ENCODE measurements at regions not wholly inside any gene's neighbourhood (a gene's known extent, or its start where the extent isn't known, plus 50 kb on each side); places are given as distances from the start of the nearest gene placed in this dataset.

DNA sequence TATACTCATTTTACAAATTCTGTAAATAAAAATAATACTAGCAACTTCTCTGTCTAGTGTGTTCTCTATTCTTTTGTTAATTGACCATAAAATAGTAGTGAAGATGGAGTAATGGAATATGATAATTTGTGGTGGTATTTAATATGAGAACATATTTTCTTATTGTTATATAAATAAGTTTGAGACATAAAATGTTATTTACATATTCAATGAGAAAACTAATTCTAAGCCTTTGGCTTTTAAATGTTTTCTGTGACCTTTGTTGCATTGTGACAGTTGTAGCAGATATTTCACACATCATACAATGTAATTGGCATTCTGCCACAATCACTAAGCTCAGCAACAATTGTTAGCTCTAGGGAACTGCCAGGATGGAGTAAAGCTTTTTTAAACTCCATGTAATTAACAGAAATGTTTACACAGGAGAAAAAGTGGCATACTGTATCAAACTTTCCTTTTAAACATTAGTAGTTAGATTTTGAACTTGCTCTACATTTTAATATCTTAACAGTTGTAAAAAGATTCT lies 562.1 kb upstream of the PCDH9 start:
- DNase-seq: no peak
- Mint-ChIP-seq H3K27ac (no peak overlapping the region), H3K27me3 (no peaks in the 10 kb centered on the region), H3K4me3 (no peak overlapping the region), H3K36me3 (no peaks in the 10 kb centered on the region), H3K9me3 (no peaks in the 10 kb centered on the region), H3K4me1 (no peaks in the 10 kb centered on the region)

DNA sequence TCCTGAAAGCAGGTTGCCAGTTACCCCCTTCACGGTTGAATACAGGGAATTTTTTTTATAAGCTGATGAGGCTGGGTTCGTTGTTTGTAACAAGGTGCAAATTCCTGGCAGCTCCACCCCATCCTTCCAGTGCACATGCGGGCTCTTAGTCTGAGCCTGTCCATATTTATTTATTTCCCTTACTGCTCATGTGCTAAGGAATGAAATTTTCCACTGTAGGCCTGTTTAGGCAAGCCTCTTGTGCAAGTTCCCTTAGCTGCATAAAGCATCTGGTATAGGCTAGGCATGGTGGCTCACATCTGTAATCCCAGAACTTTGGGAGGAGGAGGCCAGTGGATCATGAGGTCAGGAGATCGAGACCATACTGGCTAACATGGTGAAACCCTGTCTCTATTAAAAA lies 560.9 kb upstream of the PCDH9 start:
- Mint-ChIP-seq H3K27me3 (no peaks in the 10 kb centered on the region), H3K9me3 (no peaks in the 10 kb centered on the region), H3K4me1 (no peaks in the 10 kb centered on the region), H3K4me3 (no peak overlapping the region), H3K36me3 (no peaks in the 10 kb centered on the region), H3K27ac (no peak overlapping the region)
- no peak for DNase-seq

DNA sequence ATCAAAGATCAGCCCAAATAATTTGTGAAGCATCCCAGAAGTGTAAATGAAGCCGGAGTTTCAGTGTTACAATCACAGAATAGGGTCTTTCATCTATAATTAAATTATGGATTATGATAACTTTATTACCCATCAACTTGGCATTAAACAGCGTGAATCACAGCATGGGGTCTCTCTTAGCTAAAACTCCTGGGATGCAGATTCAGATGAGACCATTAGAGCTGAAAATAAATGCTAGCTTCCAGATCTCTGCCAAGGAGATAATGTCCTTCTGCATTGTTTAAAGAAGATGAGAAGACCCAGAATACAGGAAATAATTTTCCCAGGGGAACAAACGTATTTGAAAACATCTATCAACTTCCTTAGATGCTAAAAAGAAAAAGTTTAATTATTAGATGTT lies 546.0 kb upstream of the PCDH9 start:
- Mint-ChIP-seq H3K27me3 (no peaks in the 10 kb centered on the region), H3K4me1 (no peaks in the 10 kb centered on the region), H3K36me3 (no peaks in the 10 kb centered on the region), H3K4me3 (no peak overlapping the region), H3K27ac (no peak overlapping the region), H3K9me3 (peaks cover 6% of the 10 kb centered on the region)
- DNase-seq: no peak

DNA sequence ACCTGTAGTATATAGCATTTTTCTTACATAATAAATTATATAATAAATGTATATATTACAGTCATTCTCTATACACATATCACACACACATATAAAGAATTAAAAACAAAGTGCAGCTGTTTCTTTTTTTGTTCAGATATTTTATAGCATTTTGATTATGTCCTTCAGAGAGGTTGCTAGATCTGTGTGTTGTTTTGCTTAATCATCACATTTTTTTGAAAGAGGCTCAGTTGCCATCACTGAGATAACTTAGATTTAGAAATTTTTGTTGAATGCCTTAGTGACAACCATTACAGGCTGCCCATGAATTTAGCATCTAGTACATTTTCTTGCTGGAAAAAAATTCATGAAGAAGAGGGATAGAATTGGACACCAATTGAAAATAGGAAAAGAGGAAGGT lies 545.2 kb upstream of the PCDH9 start:
- H3K36me3 Mint-ChIP-seq: no peaks in the 10 kb centered on the region
- H3K9me3 Mint-ChIP-seq: peaks cover 6% of the 10 kb centered on the region
- no peak overlapping the region for H3K4me3 Mint-ChIP-seq
- no peak overlapping the region for H3K27ac Mint-ChIP-seq
- no peaks in the 10 kb centered on the region for H3K27me3 Mint-ChIP-seq
- no peak for DNase-seq
- no peaks in the 10 kb centered on the region for H3K4me1 Mint-ChIP-seq

DNA sequence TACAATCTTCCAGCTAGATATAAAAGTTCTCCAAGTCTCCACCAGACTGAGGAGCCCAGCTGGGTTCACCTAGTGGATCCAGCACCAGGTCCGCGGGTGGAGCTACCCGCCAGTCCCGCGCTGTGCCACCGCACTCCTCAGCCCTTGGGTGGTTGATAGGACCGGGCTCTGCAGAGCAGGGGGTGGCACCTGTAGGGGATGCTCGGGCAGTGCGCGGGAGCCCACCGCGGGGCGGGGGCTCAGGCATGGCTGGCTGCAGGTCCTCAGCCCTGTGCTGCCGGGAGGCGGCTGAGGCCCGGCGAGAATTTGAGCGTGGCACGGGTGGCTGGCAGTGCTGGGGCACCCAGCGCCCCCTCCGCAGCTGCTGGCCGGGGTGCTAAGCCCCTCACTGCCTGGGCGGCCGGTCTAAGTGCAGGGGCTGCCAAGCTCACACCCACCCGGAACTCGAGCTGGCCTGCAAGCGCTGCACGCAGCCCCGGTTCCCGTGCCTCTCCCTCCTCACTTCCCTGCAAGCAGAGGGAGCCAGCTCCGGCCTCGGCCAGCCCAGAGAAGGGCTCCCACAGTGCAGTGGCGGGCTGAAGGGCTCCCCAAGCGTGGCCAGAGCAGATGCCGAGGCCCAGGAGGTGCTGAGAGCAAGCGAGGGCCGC lies 542.8 kb upstream of the PCDH9 start:
- DNase-seq: no peak
- Mint-ChIP-seq H3K4me3 (no peak overlapping the region), H3K36me3 (no peaks in the 10 kb centered on the region), H3K4me1 (no peaks in the 10 kb centered on the region), H3K9me3 (peaks cover 6% of the 10 kb centered on the region), H3K27me3 (no peaks in the 10 kb centered on the region), H3K27ac (no peak overlapping the region)

DNA sequence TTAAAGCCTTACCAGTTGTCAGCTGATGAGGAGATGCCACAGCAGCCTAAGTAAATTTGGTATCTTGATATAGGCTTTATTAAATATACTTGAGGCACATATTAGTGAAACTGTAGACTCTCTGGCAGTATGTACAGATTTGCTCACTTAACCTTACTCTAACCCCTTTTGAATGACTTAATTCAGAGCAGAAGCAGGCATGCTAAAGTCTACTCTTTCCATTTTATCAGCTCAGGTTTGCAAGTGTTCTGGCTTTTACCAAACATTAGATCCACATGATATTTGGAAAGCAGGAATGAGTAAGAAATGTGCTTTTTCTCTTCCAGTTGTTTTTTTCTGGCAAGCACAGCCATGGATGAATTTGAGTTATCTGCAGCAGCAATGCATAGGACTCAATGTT lies 541.0 kb upstream of the PCDH9 start:
- H3K27ac Mint-ChIP-seq: no peak overlapping the region
- no peaks in the 10 kb centered on the region for H3K36me3 Mint-ChIP-seq
- no peaks in the 10 kb centered on the region for H3K27me3 Mint-ChIP-seq
- no peaks in the 10 kb centered on the region for H3K4me1 Mint-ChIP-seq
- no peak for DNase-seq
- H3K9me3 Mint-ChIP-seq: peaks cover 4% of the 10 kb centered on the region
- no peak overlapping the region for H3K4me3 Mint-ChIP-seq

DNA sequence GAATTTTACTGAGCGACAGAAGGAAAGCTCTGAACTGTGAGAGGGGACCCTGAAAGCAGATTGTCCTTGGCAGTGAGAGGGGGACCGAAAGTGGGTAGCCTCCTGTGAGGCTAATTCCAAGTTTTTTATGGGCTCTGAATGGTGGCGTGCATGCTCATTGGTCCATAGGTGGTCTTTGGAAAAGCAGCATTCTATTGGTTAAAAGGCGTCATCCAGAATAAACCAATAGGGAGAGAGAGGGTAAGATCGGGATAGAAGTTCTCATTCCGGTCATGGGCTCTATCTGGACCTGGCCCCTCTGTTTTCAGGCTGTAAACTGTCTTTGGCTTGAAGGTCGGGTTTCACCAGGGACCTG lies 539.8 kb upstream of the PCDH9 start:
- peaks cover 4% of the 10 kb centered on the region for H3K9me3 Mint-ChIP-seq
- H3K27me3 Mint-ChIP-seq: no peaks in the 10 kb centered on the region

DNA sequence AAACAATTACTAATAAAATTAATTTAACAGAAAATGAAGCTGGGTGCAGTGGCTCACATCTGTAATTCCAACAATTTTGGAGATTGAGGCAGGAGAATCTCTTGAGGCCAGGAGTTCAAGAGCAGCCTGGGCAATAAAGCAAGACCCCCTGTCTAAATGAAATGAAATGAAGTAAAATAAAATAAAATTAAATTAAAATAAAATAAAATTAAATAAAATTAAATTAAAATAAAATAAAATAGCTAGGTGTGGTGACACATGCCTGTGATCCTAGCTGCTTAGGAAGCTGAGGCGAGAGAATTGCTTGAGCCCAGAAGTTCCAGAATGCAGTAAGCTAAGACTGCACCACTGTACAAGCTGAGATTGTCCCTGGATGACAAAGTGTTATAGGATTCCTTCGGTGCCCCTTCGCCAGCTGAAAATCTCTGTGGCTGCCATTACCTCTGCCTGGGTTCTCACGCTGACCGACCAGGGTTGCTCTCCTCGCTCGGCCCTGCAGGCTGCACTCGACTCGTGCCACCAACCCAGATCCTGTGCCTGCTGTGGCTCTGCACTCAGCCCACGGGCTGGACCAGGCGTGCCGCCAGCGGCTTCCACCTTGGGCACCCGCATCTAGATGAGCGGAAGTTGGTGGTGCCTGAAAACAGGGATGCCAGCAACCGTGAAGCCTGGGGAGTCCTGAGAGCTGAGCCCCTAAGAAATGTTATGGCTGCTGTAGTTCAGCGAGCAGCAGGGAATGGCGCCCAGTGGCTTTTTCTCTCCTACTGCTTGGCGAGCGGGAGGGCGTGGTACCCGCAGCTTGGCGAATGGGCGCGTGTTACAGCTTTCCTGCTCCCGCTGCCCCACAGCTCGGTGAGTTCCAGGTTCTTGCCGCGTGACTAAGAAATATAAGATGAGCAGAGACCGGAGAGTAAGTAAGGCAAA lies 539.2 kb upstream of the PCDH9 start:
- Mint-ChIP-seq H3K27ac (no peak overlapping the region), H3K36me3 (no peaks in the 10 kb centered on the region), H3K4me3 (no peak overlapping the region), H3K27me3 (no peaks in the 10 kb centered on the region), H3K9me3 (peaks cover 4% of the 10 kb centered on the region), H3K4me1 (no peaks in the 10 kb centered on the region)
- DNase-seq: no peak

More for the DNA sequence above, 539.8 kb upstream of the PCDH9 start:
- H3K4me3 Mint-ChIP-seq: no peak overlapping the region
- no peaks in the 10 kb centered on the region for H3K36me3 Mint-ChIP-seq
- H3K27ac Mint-ChIP-seq: no peak overlapping the region
- no peaks in the 10 kb centered on the region for H3K4me1 Mint-ChIP-seq
- DNase-seq: no peak

DNA sequence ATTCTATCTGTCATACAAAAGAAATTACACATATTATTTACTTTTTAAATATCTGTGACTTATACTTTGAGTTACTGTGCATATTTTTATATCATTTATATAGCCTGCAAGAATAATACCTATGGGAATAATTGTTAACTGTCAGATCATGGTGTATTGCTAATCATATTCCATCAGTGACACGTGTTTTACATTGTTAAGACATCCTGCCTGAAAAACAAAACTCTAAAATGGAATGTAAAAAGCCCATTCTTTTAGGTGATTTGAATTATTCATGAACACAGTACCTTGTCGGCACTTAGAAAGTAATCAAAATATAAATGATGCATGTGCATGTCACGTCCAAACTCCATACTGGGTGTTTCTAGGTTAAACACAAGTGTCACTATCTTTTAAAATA lies 533.8 kb upstream of the PCDH9 start:
- Mint-ChIP-seq H3K27ac (no peak overlapping the region), H3K4me1 (no peaks in the 10 kb centered on the region), H3K9me3 (no peaks in the 10 kb centered on the region), H3K27me3 (no peaks in the 10 kb centered on the region), H3K4me3 (no peak overlapping the region), H3K36me3 (no peaks in the 10 kb centered on the region)
- DNase-seq: no peak

DNA sequence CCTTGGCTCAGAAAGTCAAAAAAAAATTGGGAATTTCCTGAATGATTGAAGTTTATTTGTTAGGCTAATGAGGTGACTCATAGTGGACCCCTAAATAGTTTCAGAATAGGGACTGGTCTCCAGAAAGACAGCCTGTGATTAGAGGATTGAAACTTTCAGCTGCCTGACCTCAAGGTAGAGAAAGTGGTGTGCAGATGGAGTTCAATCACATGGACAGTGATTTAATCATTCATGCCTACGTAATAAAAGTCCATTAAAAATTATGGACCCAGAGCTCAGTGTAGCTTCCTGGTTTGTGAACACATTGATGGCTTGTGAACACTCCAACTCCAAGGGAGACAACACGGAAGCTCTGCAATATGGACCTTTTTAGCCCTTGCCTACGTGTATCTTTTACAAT lies 533.2 kb upstream of the PCDH9 start:
- H3K27ac Mint-ChIP-seq: no peak overlapping the region
- H3K4me3 Mint-ChIP-seq: no peak overlapping the region
- H3K4me1 Mint-ChIP-seq: no peaks in the 10 kb centered on the region
- no peaks in the 10 kb centered on the region for H3K27me3 Mint-ChIP-seq
- H3K9me3 Mint-ChIP-seq: no peaks in the 10 kb centered on the region
- H3K36me3 Mint-ChIP-seq: no peaks in the 10 kb centered on the region
- no peak for DNase-seq

DNA sequence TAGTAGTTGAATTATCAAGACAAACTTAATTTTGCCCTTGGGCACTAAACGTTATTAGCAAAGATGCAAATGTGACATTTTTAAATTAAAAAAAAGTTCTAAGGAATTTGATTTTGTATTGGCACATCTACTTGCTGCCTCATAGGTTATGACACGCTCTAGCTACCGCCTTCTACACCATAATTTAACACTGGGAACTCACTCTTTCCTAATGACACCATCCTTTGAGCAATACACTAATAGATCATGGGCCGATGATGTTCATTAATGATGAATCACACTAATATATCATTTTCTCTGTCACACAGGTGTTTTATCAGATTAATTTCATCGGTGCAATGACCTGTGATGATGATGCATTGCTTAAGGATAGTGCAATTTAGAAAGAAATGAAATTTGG lies 528.8 kb upstream of the PCDH9 start:
- H3K27me3 Mint-ChIP-seq: no peaks in the 10 kb centered on the region
- peaks cover 8% of the 10 kb centered on the region for H3K9me3 Mint-ChIP-seq
- no peak overlapping the region for H3K4me3 Mint-ChIP-seq
- no peaks in the 10 kb centered on the region for H3K4me1 Mint-ChIP-seq
- no peaks in the 10 kb centered on the region for H3K36me3 Mint-ChIP-seq
- DNase-seq: no peak
- no peak overlapping the region for H3K27ac Mint-ChIP-seq

DNA sequence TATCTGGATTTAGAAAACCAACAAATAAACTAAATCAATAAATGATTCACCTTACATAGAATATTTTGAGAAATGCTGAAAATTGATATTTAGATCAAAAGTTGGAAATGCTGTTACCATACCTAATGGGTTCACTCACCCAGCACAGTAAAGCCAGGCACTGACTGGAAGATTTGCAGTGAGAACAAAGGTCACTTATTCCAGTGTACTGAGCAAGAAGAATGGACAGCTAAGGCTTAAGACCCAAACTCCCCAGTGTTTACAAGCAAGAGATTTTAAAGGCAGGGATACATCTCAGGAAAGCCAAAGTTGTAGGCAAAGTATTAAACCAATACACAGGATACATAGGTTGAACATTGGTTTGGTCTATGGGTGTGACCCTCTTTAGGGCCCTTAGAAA lies 523.9 kb upstream of the PCDH9 start:
- Mint-ChIP-seq H3K27me3 (no peaks in the 10 kb centered on the region), H3K27ac (no peak overlapping the region)

DNA sequence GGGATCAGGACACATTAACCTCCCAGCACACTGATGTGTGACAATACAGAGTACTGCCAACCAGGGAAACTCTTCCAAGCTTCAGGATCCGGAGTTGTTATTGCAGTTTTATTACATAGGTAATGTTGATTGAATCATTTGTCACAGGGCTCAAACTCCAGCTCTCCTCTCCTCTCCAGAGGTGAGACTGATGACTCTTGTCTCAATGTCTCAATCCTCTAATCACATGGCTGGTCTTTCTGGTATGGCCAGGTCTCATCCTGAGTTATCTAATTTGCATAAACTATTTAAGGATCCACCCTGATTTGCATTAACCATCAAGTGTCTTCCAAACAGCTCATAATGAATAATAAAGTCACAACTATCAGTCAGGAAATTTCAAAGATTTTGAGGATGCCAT lies 522.6 kb upstream of the PCDH9 start:
- Mint-ChIP-seq H3K4me3 (no peak overlapping the region), H3K27ac (no peak overlapping the region), H3K27me3 (no peaks in the 10 kb centered on the region), H3K36me3 (no peaks in the 10 kb centered on the region), H3K9me3 (peaks cover 9% of the 10 kb centered on the region), H3K4me1 (no peaks in the 10 kb centered on the region)
- no peak for DNase-seq

More for the DNA sequence above, 523.9 kb upstream of the PCDH9 start:
- Mint-ChIP-seq H3K4me1 (no peaks in the 10 kb centered on the region), H3K4me3 (no peak overlapping the region), H3K9me3 (peaks cover 8% of the 10 kb centered on the region), H3K36me3 (no peaks in the 10 kb centered on the region)
- DNase-seq: no peak

DNA sequence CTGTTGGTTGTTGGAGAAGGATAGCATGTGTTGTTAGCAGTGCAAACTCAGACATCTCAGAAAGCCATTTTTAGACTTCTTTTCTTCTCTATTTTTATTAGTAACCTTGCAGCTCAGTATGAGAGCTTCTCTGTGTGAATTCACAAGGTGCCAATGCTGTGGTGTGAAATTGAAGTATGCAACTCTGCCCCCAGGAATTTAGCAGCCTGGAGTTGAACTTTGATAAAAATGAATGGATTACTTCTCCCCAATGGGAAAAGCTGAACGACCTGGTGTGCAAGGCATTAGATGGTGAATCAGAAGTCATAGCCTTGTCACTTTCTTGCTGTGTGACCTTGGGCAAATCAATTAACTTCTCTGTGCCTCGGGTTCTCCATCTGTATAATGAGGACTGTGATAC lies 512.3 kb upstream of the PCDH9 start:
- H3K36me3 Mint-ChIP-seq: no peaks in the 10 kb centered on the region
- no peaks in the 10 kb centered on the region for H3K27me3 Mint-ChIP-seq
- H3K4me3 Mint-ChIP-seq: no peak overlapping the region
- H3K27ac Mint-ChIP-seq: no peak overlapping the region
- no peaks in the 10 kb centered on the region for H3K4me1 Mint-ChIP-seq
- H3K9me3 Mint-ChIP-seq: no peaks in the 10 kb centered on the region
- DNase-seq: no peak

DNA sequence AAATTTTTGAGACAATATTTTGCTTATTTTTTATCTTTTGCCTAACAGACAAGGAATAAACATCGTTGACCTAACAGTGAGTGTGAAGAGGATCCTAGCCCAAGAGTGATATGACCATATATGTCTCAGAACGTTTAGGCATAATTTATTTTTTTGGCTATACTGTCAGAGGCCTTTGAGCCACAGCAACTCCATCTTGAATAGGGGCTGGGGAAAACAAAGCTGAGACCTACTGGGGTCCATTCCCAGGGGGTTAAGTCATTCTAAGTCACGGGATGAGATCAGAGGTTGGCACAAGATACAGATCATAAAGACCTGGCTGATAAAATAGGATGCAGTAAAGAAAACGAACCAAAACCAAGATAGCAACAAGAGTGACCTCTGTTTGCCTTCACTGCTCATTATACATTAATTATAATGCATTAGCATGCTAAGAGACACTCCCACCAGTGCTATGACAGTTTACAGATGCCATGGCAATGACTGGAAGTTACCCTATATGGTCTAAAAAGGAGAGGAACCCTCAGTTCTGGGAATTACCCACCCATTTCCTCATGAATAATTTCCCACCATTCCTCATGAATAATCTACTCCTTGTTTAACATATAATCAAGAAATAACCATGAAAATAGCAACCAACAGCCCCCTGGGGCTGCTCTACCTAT lies 510.9 kb upstream of the PCDH9 start:
- H3K4me3 Mint-ChIP-seq: no peak overlapping the region
- H3K4me1 Mint-ChIP-seq: no peaks in the 10 kb centered on the region
- H3K27ac Mint-ChIP-seq: no peak overlapping the region
- no peaks in the 10 kb centered on the region for H3K36me3 Mint-ChIP-seq
- DNase-seq: no peak
- H3K27me3 Mint-ChIP-seq: no peaks in the 10 kb centered on the region
- no peaks in the 10 kb centered on the region for H3K9me3 Mint-ChIP-seq

All from activated naive CD8-positive, alpha-beta T cell treated with anti-CD3 and anti-CD28 coated beads for 36 hours (primary cell).